ENCODE measurements at regions not wholly inside any gene's neighbourhood (a gene's known extent, or its start where the extent isn't known, plus 50 kb on each side); places are given as distances from the start of the nearest gene placed in this dataset.

GRCh38 chr10:47090042-47090441 is 178.8 kb downstream of the PTPN20 start:
- H3K4me3 ChIP-seq (ENCODE audit: control insufficient read depth in 2 of 3, extremely low read depth in 1 of 3, insufficient read depth in 2 of 3, low read depth in 1 of 3, low read length in 3 of 3) = no peak overlapping the region
- H4K20me1 ChIP-seq (ENCODE audit: control insufficient read depth, extremely low read depth, insufficient read depth, low read length) = no peaks in the 10 kb centered on the region
- dilution Hi-C loops (cut with MboI; ENCODE audit: extremely low pct_ligation_motif_present, low sequenced_read_pairs) = no loop called here
- H2AFZ ChIP-seq (ENCODE audit: control insufficient read depth, low read length) = no peak overlapping the region
- H3K9me1 ChIP-seq (ENCODE audit: control insufficient read depth, extremely low read depth, insufficient read depth, low read length) = no peaks in the 10 kb centered on the region
- FAIRE-seq = no peak
- H3K4me2 ChIP-seq (ENCODE audit: control insufficient read depth, extremely low read depth, insufficient read depth, low read depth, low read length) = no peak overlapping the region
- TF ChIP-seq CTCF (optimal IDR thresholded peaks at IDR 0.05 in 1 of 3, IDR thresholded peaks at IDR 0.05 in 1 of 3, conservative IDR thresholded peaks at IDR 0.05 in 1 of 3; ENCODE audit: extremely low read depth in 1 of 3, insufficient read depth in 2 of 3, low read length in 3 of 3) (no peak), EZH2 (IDR thresholded peaks at IDR 0.05; ENCODE audit: low read length) (no peak)
- no peaks in the 10 kb centered on the region for H3K9me3 ChIP-seq (ENCODE audit: control insufficient read depth, low read depth, low read length)
- H3K4me1 ChIP-seq (ENCODE audit: control insufficient read depth, extremely low read depth, insufficient read depth, low read length) = no peaks in the 10 kb centered on the region
- no peak overlapping the region for H3K27ac ChIP-seq (ENCODE audit: control insufficient read depth, insufficient read depth, low read length)
- H3K9ac ChIP-seq (ENCODE audit: control insufficient read depth, extremely low read depth, insufficient read depth, low read length) = no peak overlapping the region
- no peaks in the 10 kb centered on the region for H3K27me3 ChIP-seq (ENCODE audit: control insufficient read depth, extremely low read depth, insufficient read depth, low read length)
- H3K36me3 ChIP-seq (ENCODE audit: control insufficient read depth in 2 of 2, extremely low read depth in 1 of 2, insufficient read depth in 2 of 2, low read length in 2 of 2) = no peaks in the 10 kb centered on the region
- H3K79me2 ChIP-seq (ENCODE audit: control insufficient read depth, insufficient read depth, low read length) = no peaks in the 10 kb centered on the region
- no peak for DNase-seq (ENCODE audit: low read depth, low spot score)

GRCh38 chr10:47090903-47091302 is 179.7 kb downstream of the PTPN20 start:
- no peak overlapping the region for H3K9ac ChIP-seq (ENCODE audit: control insufficient read depth, extremely low read depth, insufficient read depth, low read length)
- no peaks in the 10 kb centered on the region for H3K27me3 ChIP-seq (ENCODE audit: control insufficient read depth, extremely low read depth, insufficient read depth, low read length)
- H3K4me2 ChIP-seq (ENCODE audit: control insufficient read depth, extremely low read depth, insufficient read depth, low read depth, low read length) = no peak overlapping the region
- no peaks in the 10 kb centered on the region for H3K79me2 ChIP-seq (ENCODE audit: control insufficient read depth, insufficient read depth, low read length)
- DNase-seq (ENCODE audit: low read depth, low spot score) = no peak
- FAIRE-seq = no peak
- H3K4me1 ChIP-seq (ENCODE audit: control insufficient read depth, extremely low read depth, insufficient read depth, low read length) = no peaks in the 10 kb centered on the region
- no peaks in the 10 kb centered on the region for H3K9me1 ChIP-seq (ENCODE audit: control insufficient read depth, extremely low read depth, insufficient read depth, low read length)
- no peak for TF ChIP-seq EZH2 (IDR thresholded peaks at IDR 0.05; ENCODE audit: low read length)
- no peaks in the 10 kb centered on the region for H3K36me3 ChIP-seq (ENCODE audit: control insufficient read depth in 2 of 2, extremely low read depth in 1 of 2, insufficient read depth in 2 of 2, low read length in 2 of 2)
- no peaks in the 10 kb centered on the region for H4K20me1 ChIP-seq (ENCODE audit: control insufficient read depth, extremely low read depth, insufficient read depth, low read length)
- H3K4me3 ChIP-seq (ENCODE audit: control insufficient read depth in 2 of 3, extremely low read depth in 1 of 3, insufficient read depth in 2 of 3, low read depth in 1 of 3, low read length in 3 of 3) = no peak overlapping the region
- dilution Hi-C loops (cut with MboI; ENCODE audit: extremely low pct_ligation_motif_present, low sequenced_read_pairs) = no loop called here
- H3K9me3 ChIP-seq (ENCODE audit: control insufficient read depth, low read depth, low read length) = no peaks in the 10 kb centered on the region
- no peak overlapping the region for H3K27ac ChIP-seq (ENCODE audit: control insufficient read depth, insufficient read depth, low read length)
- H2AFZ ChIP-seq (ENCODE audit: control insufficient read depth, low read length) = no peak overlapping the region

- Histone ChIP-seq H3K4me1 (ENCODE audit: control insufficient read depth, extremely low read depth, insufficient read depth, low read length) (no peaks in the 10 kb centered on the region), H3K9ac (ENCODE audit: control insufficient read depth, extremely low read depth, insufficient read depth, low read length) (no peak overlapping the region), H3K27ac (ENCODE audit: control insufficient read depth, insufficient read depth, low read length) (no peak overlapping the region), H3K9me3 (ENCODE audit: control insufficient read depth, low read depth, low read length) (no peaks in the 10 kb centered on the region), H3K79me2 (ENCODE audit: control insufficient read depth, insufficient read depth, low read length) (no peaks in the 10 kb centered on the region), H3K4me2 (ENCODE audit: control insufficient read depth, extremely low read depth, insufficient read depth, low read depth, low read length) (no peak overlapping the region), H3K9me1 (ENCODE audit: control insufficient read depth, extremely low read depth, insufficient read depth, low read length) (no peaks in the 10 kb centered on the region), H3K36me3 (ENCODE audit: control insufficient read depth in 2 of 2, extremely low read depth in 1 of 2, insufficient read depth in 2 of 2, low read length in 2 of 2) (no peaks in the 10 kb centered on the region), H2AFZ (ENCODE audit: control insufficient read depth, low read length) (no peak overlapping the region), H3K4me3 (ENCODE audit: control insufficient read depth in 2 of 3, extremely low read depth in 1 of 3, insufficient read depth in 2 of 3, low read depth in 1 of 3, low read length in 3 of 3) (no peak overlapping the region), H4K20me1 (ENCODE audit: control insufficient read depth, extremely low read depth, insufficient read depth, low read length) (no peaks in the 10 kb centered on the region), H3K27me3 (ENCODE audit: control insufficient read depth, extremely low read depth, insufficient read depth, low read length) (no peaks in the 10 kb centered on the region)
- no peak for TF ChIP-seq EZH2 (IDR thresholded peaks at IDR 0.05; ENCODE audit: low read length)
- no peak for TF ChIP-seq CTCF (optimal IDR thresholded peaks at IDR 0.05 in 1 of 3, IDR thresholded peaks at IDR 0.05 in 1 of 3, conservative IDR thresholded peaks at IDR 0.05 in 1 of 3; ENCODE audit: extremely low read depth in 1 of 3, insufficient read depth in 2 of 3, low read length in 3 of 3)
- dilution Hi-C loops (cut with MboI; ENCODE audit: extremely low pct_ligation_motif_present, low sequenced_read_pairs) = no loop called here
- no peak for FAIRE-seq
- DNase-seq (ENCODE audit: low read depth, low spot score) = no peak
Measured at GRCh38 chr10:47091421-47091820, 180.2 kb downstream of the PTPN20 start.
